Fibroblast of villous mesenchyme (primary cell): ENCODE measurements at regions not wholly inside any gene's neighbourhood (a gene's known extent, or its start where the extent isn't known, plus 50 kb on each side); places are given as distances from the start of the nearest gene placed in this dataset.

Source experiments
- DNase-seq: peaks from one replicate; pipeline ENCODE4 v3.0.0-alpha.2; 2010; ENCODE audit warnings: low read depth
- H3K4me3 ChIP-seq: 2 replicates; pipeline ENCODE4 v1.5.1; 2011; ENCODE audit warnings: low read depth, mild to moderate bottlenecking, low read length
- TF ChIP-seq, protein P1 (sequence below): IDR thresholded peaks from 2 replicates; pipeline ENCODE4 v1.5.1; 2012; ENCODE audit warnings: low read depth, mild to moderate bottlenecking, low read length; ENCODE audit not compliant: insufficient read depth

DNA sequence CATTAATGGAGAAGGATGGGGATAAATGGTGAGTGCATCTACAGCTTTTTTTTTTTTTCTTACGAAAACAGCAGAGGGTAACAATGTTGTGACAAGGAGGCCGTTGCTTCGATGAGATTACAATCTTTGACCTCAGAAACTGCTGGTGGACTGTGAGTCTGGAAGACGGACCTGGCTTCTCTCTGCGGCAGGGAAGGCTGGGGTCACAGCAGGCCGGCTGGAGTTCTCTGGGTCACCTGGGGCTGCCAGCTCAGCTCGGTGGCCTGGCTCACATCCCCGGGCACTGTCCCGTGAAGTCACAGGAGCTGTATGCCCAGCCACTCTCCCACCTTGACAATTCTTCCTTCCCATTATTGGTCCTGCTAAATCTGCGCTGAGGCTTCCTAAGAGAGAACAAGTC lies 160.8 kb downstream of the ACKR3 start:
- DNase-seq = no peak
- TF ChIP-seq, protein P1, sequence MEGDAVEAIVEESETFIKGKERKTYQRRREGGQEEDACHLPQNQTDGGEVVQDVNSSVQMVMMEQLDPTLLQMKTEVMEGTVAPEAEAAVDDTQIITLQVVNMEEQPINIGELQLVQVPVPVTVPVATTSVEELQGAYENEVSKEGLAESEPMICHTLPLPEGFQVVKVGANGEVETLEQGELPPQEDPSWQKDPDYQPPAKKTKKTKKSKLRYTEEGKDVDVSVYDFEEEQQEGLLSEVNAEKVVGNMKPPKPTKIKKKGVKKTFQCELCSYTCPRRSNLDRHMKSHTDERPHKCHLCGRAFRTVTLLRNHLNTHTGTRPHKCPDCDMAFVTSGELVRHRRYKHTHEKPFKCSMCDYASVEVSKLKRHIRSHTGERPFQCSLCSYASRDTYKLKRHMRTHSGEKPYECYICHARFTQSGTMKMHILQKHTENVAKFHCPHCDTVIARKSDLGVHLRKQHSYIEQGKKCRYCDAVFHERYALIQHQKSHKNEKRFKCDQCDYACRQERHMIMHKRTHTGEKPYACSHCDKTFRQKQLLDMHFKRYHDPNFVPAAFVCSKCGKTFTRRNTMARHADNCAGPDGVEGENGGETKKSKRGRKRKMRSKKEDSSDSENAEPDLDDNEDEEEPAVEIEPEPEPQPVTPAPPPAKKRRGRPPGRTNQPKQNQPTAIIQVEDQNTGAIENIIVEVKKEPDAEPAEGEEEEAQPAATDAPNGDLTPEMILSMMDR = no peak
- no peak overlapping the region for H3K4me3 ChIP-seq

DNA sequence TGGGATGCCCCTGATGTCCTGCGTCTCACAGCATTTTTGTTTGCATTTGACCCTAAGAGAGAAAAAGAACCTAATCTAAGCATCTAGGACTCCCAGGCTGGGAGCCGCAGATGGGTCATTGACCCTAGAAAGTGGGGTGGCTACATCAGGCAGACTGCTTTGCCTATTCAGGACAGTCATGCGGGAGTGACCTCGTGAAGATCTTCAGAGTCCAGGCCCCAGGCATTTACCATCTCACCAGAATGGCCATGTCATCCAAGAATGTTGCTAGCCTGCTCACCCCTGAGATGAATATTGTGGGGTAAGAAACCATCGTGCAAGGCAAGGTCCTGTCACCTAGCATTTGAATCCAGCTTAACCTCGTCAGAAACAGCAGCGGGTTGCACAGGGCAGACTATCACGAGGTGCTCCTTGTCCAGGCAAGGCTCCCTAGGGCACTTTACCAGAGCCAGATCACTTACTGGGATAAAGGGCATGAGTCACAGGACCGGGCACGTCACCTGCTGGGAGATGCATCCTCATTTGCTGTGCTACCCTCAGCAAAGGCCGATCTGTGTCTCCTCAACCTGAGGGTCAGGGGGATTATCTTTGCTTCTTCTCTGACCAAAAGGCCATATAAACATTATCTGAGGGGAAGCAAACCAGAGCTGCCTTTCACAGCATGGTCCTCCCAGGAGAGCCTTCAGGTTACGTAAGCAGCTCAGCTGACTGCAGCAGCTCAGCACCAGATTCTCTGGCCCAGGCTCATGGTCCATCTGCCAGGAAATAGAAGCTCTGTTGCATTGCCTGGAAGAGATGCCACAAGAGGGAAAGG lies 162.3 kb downstream of the ACKR3 start:
- DNase-seq = peak; percentile 79
- no peak overlapping the region for H3K4me3 ChIP-seq
- TF ChIP-seq, protein P1 = no peak

DNA sequence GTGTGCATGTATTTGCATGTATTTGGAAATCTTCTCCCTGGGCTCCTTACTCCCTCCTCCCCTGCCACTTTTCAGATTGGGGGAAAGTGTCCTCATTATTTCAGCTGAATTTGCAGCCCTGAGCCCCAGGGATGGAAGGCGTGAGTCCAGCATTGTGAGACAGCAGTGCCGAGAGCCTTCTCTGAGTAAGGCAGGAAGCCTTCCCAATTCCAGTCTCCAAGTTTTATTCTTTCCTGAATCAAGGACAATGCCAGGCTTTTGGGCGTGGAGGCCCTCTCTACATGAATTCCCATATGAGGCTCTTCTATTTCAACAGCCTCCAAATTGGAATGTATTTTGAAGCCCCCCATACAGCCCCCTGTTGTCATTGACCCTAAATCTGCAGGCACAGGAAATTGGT lies 163.5 kb downstream of the ACKR3 start:
- no peak for DNase-seq
- TF ChIP-seq, protein P1 = no peak
- no peak overlapping the region for H3K4me3 ChIP-seq

- TF ChIP-seq, protein P1 = no peak
- H3K4me3 ChIP-seq = no peak overlapping the region
- no peak for DNase-seq
Measured at GRCh38 chr2:236735825-236736238, 166.2 kb downstream of the ACKR3 start.

- TF ChIP-seq, protein P1 = no peak
- no peak overlapping the region for H3K4me3 ChIP-seq
- no peak for DNase-seq
Measured at GRCh38 chr2:236738030-236738429, 168.4 kb downstream of the ACKR3 start.

DNA sequence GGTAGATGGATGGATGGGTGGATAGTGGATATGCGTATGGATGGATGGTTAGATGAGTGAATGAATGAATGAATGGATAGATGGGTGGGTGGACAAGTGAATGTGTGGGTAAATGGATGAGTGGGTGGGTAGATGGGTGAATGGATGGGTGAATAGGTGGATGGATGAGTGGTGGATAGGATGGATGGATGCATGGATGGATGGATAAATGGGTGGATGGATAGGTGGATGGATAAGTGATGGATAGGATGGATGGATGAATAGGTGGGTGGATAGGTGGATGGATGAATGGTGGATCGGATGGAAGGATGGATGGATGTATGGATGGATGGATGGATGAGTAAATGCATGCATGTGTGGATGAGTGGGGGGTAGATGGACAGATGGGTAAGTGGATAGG lies 169.3 kb downstream of the ACKR3 start:
- no peak overlapping the region for H3K4me3 ChIP-seq
- DNase-seq = no peak
- TF ChIP-seq, protein P1 = no peak

GRCh38 chr2:236739663-236740062 lies 170.0 kb downstream of the ACKR3 start:
- no peak for DNase-seq
- no peak overlapping the region for H3K4me3 ChIP-seq
- TF ChIP-seq, protein P1 = no peak
